Neutrophil (primary cell): ENCODE measurements at regions not wholly inside any gene's neighbourhood (a gene's known extent, or its start where the extent isn't known, plus 50 kb on each side); places are given as distances from the start of the nearest gene placed in this dataset.

Experiments
- H3K27ac ChIP-seq: fragments of 200-600 bp; sonication (generic); 2 replicates; pipeline ENCODE4 v1.5.1; 2016; ENCODE audit warnings: mild to moderate bottlenecking, moderate library complexity
- H3K27me3 ChIP-seq: fragments of 200-600 bp; sonication (generic); 2 replicates; pipeline ENCODE4 v1.6.0; 2016; ENCODE audit warnings: mild to moderate bottlenecking
- H3K36me3 ChIP-seq: fragments of 200-600 bp; sonication (generic); 2 replicates; pipeline ENCODE4 v1.5.1; 2017
- H3K4me1 ChIP-seq, 2 experiments: fragments of 200-600 bp in 1 of 2; sonication (generic) in 1 of 2; 1 replicate in 1 of 2; 2 replicates in 1 of 2; pipeline versions ENCODE4 v1.5.1 to v1.6.1; 2013 to 2016; ENCODE audit warnings: low read depth in 1 of 2, low read length in 1 of 2, mild to moderate bottlenecking in 1 of 2, moderate library complexity in 1 of 2; ENCODE audit not compliant: control insufficient read depth in 1 of 2, insufficient read depth in 1 of 2
- H3K4me3 ChIP-seq, 2 experiments: fragments of 200-600 bp in 1 of 2; sonication (generic) in 1 of 2; 1 replicate in 1 of 2; 2 replicates in 1 of 2; pipeline ENCODE4 v1.5.1; 2013 to 2016; ENCODE audit warnings: low read depth in 1 of 2, low read length in 1 of 2, mild to moderate bottlenecking in 1 of 2, moderate library complexity in 1 of 2
- H3K9me3 ChIP-seq: fragments of 200-600 bp; sonication (generic); 2 replicates; pipeline ENCODE4 v1.5.1; 2016
- CTCF ChIP-seq: fragments of 200-600 bp; sonication (generic); IDR thresholded peaks from 2 replicates; pipeline ENCODE4 v1.5.1; 2016; ENCODE audit warnings: antibody characterized with exemption

DNA sequence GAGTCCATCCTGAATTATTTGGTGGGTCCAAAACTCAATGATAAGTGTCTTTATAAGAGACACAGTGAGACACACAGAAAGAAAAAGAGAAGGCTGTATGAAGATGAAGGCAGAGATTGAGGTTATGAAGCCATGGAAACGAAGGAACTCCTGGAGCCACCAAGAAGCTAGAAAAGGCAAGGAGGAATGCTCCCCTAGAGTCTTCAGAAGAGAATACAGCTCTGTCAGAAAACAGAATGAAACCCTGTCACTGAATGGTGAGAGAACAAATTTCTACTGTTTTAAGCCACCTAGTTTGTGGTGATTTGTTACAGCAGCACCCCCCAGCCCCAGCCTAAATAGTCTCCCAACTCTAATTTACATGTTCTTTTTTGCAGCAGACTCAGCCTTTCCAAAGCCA lies 635.1 kb downstream of the EPHA7 start:
- no peak for TF ChIP-seq CTCF
- H3K27me3 ChIP-seq, result no peaks in the 10 kb centered on the region
- H3K4me3 ChIP-seq, result no peak overlapping the region
- H3K4me1 ChIP-seq, result no peaks in the 10 kb centered on the region
- H3K9me3 ChIP-seq, result no peaks in the 10 kb centered on the region
- H3K36me3 ChIP-seq, result no peaks in the 10 kb centered on the region
- no peak overlapping the region for H3K27ac ChIP-seq

DNA sequence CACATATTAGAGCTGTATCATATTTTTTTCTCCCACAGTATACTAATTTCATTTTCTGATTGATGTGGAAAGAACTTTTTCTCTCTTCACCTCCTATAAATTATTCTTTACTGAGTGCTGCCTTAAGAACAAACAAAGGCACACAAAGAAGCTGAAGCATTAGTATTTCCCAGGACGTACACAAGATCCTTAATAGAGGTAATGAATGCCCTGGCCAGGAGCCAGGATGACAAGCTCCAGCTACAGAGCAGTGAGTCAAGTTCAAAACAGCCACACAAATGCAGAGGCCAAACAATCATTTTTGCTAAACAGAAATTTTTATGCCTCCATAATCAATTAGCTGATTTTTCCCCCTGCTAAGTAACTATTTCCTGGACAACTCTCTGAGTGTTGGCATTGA lies 639.6 kb downstream of the EPHA7 start:
- Histone ChIP-seq H3K9me3 (no peaks in the 10 kb centered on the region), H3K4me1 (no peaks in the 10 kb centered on the region), H3K27ac (no peak overlapping the region), H3K4me3 (no peak overlapping the region), H3K36me3 (no peaks in the 10 kb centered on the region), H3K27me3 (no peaks in the 10 kb centered on the region)
- TF ChIP-seq CTCF, result no peak

DNA sequence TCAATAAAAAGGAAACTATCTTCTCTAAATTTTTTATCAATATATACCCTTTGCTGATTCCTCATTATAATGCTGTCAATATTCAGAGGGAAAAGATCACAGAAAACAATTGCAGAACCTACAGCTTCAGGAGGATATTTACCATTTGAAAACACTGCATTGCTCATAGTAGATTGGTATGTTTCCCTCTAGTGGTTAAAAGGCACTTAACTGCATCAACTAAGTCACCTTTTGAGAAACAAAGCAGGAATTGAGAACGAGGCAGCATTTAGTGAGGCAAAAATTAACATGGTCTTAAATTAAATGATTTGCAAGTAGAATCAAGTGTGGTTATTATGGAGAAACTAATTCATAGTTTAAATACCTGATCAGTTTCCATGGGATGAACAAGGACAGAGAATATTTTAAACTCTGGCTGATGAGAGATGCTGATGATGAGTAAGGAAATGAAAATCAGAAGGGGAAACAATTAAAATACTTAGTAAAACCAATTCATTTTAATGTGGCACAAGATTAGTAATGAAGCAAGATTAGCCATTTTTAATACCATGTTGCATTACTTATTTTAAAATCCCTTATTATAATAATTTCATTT lies 642.1 kb downstream of the EPHA7 start:
- Histone ChIP-seq H3K9me3 (no peaks in the 10 kb centered on the region), H3K27me3 (no peaks in the 10 kb centered on the region), H3K36me3 (no peaks in the 10 kb centered on the region), H3K4me3 (no peak overlapping the region), H3K4me1 (no peaks in the 10 kb centered on the region), H3K27ac (no peak overlapping the region)
- TF ChIP-seq CTCF, result no peak

DNA sequence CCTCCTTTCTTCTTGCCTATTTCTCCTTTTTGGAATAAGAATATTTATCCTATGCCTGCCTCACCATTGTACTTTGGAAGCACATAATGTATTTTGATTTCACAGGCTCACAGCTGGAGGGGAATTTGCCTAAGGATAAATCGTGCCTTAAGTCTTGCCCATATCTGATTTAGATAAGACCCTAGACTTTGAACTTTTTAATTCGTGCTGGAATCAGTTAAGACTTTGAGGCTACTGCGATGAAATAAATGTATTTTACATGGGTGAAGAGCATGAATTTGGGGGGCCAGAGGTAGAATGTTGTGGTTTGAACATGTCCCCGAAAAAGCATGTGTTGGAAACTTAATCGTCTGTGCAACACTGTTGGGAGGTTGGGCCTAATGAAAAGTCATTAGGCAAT lies 648.8 kb downstream of the EPHA7 start:
- Histone ChIP-seq H3K4me3 (no peak overlapping the region), H3K36me3 (no peaks in the 10 kb centered on the region)

DNA sequence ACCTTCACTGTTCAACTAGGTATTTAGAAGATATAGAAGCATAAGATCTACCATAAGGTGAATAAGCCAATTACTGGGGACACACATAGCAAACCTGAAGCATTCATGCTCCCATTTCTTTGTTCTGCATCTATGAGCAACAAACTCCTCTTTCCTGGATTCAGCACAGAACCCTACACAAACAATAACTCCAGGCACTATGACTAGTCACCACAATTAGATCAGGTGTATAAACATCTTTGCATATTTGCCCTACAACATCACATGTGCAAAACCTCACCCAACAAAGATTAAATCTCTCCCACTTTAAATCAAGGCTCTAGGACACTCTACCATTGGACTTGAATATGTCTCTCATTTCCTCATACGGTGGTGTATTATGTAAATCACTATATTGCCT lies 652.3 kb downstream of the EPHA7 start:
- no peaks in the 10 kb centered on the region for H3K27me3 ChIP-seq
- H3K4me1 ChIP-seq, result no peaks in the 10 kb centered on the region
- H3K27ac ChIP-seq, result no peak overlapping the region
- TF ChIP-seq CTCF, result no peak
- no peaks in the 10 kb centered on the region for H3K36me3 ChIP-seq
- H3K4me3 ChIP-seq, result no peak overlapping the region
- no peaks in the 10 kb centered on the region for H3K9me3 ChIP-seq

More for the DNA sequence above, 648.8 kb downstream of the EPHA7 start:
- H3K27ac ChIP-seq, result no peak overlapping the region
- TF ChIP-seq CTCF, result no peak
- H3K4me1 ChIP-seq, result no peaks in the 10 kb centered on the region
- no peaks in the 10 kb centered on the region for H3K9me3 ChIP-seq
- no peaks in the 10 kb centered on the region for H3K27me3 ChIP-seq

- no peaks in the 10 kb centered on the region for H3K27me3 ChIP-seq
- TF ChIP-seq CTCF, result no peak
- no peaks in the 10 kb centered on the region for H3K36me3 ChIP-seq
- no peaks in the 10 kb centered on the region for H3K9me3 ChIP-seq
- no peak overlapping the region for H3K4me3 ChIP-seq
- H3K27ac ChIP-seq, result no peak overlapping the region
- no peaks in the 10 kb centered on the region for H3K4me1 ChIP-seq
Observed at GRCh38 chr6:92763680-92764079, 655.7 kb downstream of the EPHA7 start.
